GM23338 (cell line): ENCODE measurements at regions not wholly inside any gene's neighbourhood (a gene's known extent, or its start where the extent isn't known, plus 50 kb on each side); places are given as distances from the start of the nearest gene placed in this dataset.

Experiments
- ATAC-seq: fragments of 200-7000 bp; cut with Tn5 transposase; 3 replicates; pipeline ENCODE4 v1.9.1; 2020
- DNase-seq: peaks from one replicate; pipeline ENCODE4 v3.0.0-alpha.2; 2015; ENCODE audit warnings: low spot score
- H2AFZ ChIP-seq: fragments of 200-600 bp; sonication (generic); 2 replicates; pipeline ENCODE4 v1.8.0; 2016; ENCODE audit warnings: antibody characterized with exemption, mild to moderate bottlenecking, moderate library complexity
- H3F3A ChIP-seq: fragments of 200-600 bp; sonication (generic); replicated peaks from 2 replicates; pipeline ENCODE4 v1.8.0; 2017; ENCODE audit warnings: antibody characterized with exemption, mixed run types, low read depth
- H3K27ac ChIP-seq: fragments of 200-600 bp; sonication (generic); 2 replicates; pipeline ENCODE4 v1.6.1; 2016; ENCODE audit warnings: low read depth
- H3K27me3 ChIP-seq: fragments of 200-600 bp; sonication (generic); 2 replicates; pipeline ENCODE4 v1.8.0; 2016; ENCODE audit warnings: mild to moderate bottlenecking, mixed run types, moderate library complexity; ENCODE audit not compliant: insufficient read depth
- H3K36me3 ChIP-seq: fragments of 200-600 bp; sonication (generic); 2 replicates; pipeline ENCODE4 v1.8.0; 2016; ENCODE audit warnings: mild to moderate bottlenecking; ENCODE audit not compliant: insufficient read depth
- H3K4me1 ChIP-seq: fragments of 200-600 bp; sonication (generic); 2 replicates; pipeline ENCODE4 v1.8.0; 2016; ENCODE audit warnings: mild to moderate bottlenecking, moderate library complexity; ENCODE audit not compliant: insufficient read depth
- H3K4me2 ChIP-seq: fragments of 200-600 bp; sonication (generic); 2 replicates; pipeline ENCODE4 v1.7.1; 2017; ENCODE audit warnings: mixed run types
- H3K4me3 ChIP-seq: fragments of 200-600 bp; sonication (generic); 2 replicates; pipeline ENCODE4 v1.6.1; 2016; ENCODE audit warnings: mixed run types
- H3K79me2 ChIP-seq: fragments of 200-600 bp; sonication (generic); replicated peaks from 2 replicates; pipeline ENCODE4 v1.8.0; 2017; ENCODE audit warnings: mild to moderate bottlenecking; ENCODE audit not compliant: insufficient read depth
- H3K9me2 ChIP-seq: fragments of 200-600 bp; sonication (generic); 2 replicates; pipeline ENCODE4 v1.8.0; 2017; ENCODE audit not compliant: insufficient read depth
- H4K20me1 ChIP-seq: fragments of 200-600 bp; sonication (generic); replicated peaks from 2 replicates; pipeline ENCODE4 v1.8.0; 2017; ENCODE audit warnings: mild to moderate bottlenecking; ENCODE audit not compliant: insufficient read depth
- H3K27ac Mint-ChIP-seq: 2 replicates; pipeline ENCODE4 v1.8.0; 2020; ENCODE audit warnings: inconsistent platforms, mild to moderate bottlenecking, moderate library complexity, mixed read lengths
- H3K27me3 Mint-ChIP-seq: 3 replicates; pipeline ENCODE4 v1.8.0; 2022; ENCODE audit warnings: low read depth, mild to moderate bottlenecking, moderate library complexity, mixed read lengths, inconsistent platforms; ENCODE audit not compliant: insufficient read depth, poor library complexity
- H3K36me3 Mint-ChIP-seq: 3 replicates; pipeline ENCODE4 v1.8.0; 2021; ENCODE audit warnings: low read depth, mild to moderate bottlenecking, inconsistent platforms, moderate library complexity, mixed read lengths
- H3K4me1 Mint-ChIP-seq: 3 replicates; pipeline ENCODE4 v1.8.0; 2020; ENCODE audit warnings: mild to moderate bottlenecking, inconsistent platforms, mixed read lengths
- H3K4me3 Mint-ChIP-seq: 3 replicates; pipeline ENCODE4 v1.8.0; 2021; ENCODE audit warnings: moderate library complexity, mild to moderate bottlenecking, inconsistent platforms, mixed read lengths
- H3K9me3 Mint-ChIP-seq: 3 replicates; pipeline ENCODE4 v1.8.0; 2020; ENCODE audit warnings: moderate library complexity, mild to moderate bottlenecking, inconsistent platforms, mixed read lengths
- CREB1 ChIP-seq: fragments of 250-450 bp; sonication (Bioruptor Pico); IDR thresholded peaks from 2 replicates; pipeline ENCODE4 v1.5.0; 2020; ENCODE audit warnings: low read depth, mild to moderate bottlenecking, moderate library complexity
- EZH2 ChIP-seq: fragments of 200-600 bp; sonication (generic); IDR thresholded peaks from one replicate; pipeline ENCODE4 v1.8.0; 2017; ENCODE audit warnings: antibody characterized with exemption, mild to moderate bottlenecking, low read depth; ENCODE audit not compliant: unreplicated experiment
- EZH2phosphoT487 ChIP-seq: fragments of 200-600 bp; sonication (generic); IDR thresholded peaks from one replicate; pipeline ENCODE4 v1.8.1; 2018; ENCODE audit warnings: antibody characterized with exemption; ENCODE audit not compliant: unreplicated experiment
- JUNB ChIP-seq: IDR thresholded peaks from one replicate; pipeline ENCODE4 v1.6.1; 2016; ENCODE audit warnings: antibody characterized with exemption; ENCODE audit not compliant: unreplicated experiment
- NANOG ChIP-seq: IDR thresholded peaks from 2 replicates; pipeline ENCODE4 v1.6.1; 2016; ENCODE audit warnings: antibody characterized with exemption, borderline replicate concordance
- POLR2AphosphoS5 ChIP-seq: IDR thresholded peaks from 2 replicates; pipeline ENCODE4 v1.6.1; 2016; ENCODE audit warnings: antibody characterized with exemption, low read depth
- STAT1 ChIP-seq: IDR thresholded peaks from one replicate; pipeline ENCODE4 v1.6.1; 2016; ENCODE audit warnings: antibody characterized with exemption; ENCODE audit not compliant: unreplicated experiment
- ZNF114 ChIP-seq: fragments of 250-450 bp; sonication (Bioruptor Pico); IDR thresholded peaks from 2 replicates; pipeline ENCODE4 v1.5.0; 2020; ENCODE audit warnings: mild to moderate bottlenecking, moderate library complexity
- ZNF331 ChIP-seq: fragments of 250-450 bp; sonication (Bioruptor Pico); IDR thresholded peaks from 2 replicates; pipeline ENCODE4 v1.5.0; 2020; ENCODE audit warnings: low read depth, mild to moderate bottlenecking, moderate library complexity
- TF ChIP-seq, protein P1 (sequence below): IDR thresholded peaks from 2 replicates; pipeline ENCODE4 v1.6.1; 2016; ENCODE audit warnings: antibody characterized with exemption
- TF ChIP-seq, protein P2 (sequence below): IDR thresholded peaks from one replicate; pipeline ENCODE4 v1.6.1; 2018; ENCODE audit warnings: antibody characterized with exemption; ENCODE audit not compliant: unreplicated experiment
- TF ChIP-seq, protein P3 (sequence below), 2 experiments: fragments of 200-600 bp in 1 of 2; sonication (generic) in 1 of 2; conservative IDR thresholded peaks; 2 replicates each; pipeline versions ENCODE4 v1.5.1 to v1.6.1; 2016 to 2017; ENCODE audit warnings: antibody characterized with exemption in 2 of 2, low read depth in 2 of 2, mild to moderate bottlenecking in 2 of 2, moderate library complexity in 1 of 2

DNA sequence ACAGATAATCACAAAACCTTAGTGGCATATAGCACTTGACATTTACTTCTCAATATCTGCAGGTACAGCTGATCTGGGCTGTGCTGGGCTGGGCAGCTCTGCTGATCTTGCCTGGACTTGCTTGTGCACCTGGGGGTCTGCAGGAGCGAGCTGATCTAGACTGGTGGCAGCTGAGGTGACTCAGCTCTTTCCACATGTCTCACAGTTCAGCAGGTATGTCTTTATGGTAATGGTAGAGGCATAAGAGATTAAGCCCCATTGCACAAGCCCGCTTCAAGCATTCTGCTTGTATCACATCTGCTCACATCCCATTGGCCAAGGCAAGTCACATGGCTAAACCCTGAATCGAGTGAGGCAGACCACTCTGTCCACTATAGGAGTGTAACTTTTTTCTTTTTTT is 506.7 kb downstream of the BCOR start:
- Histone ChIP-seq H3K4me1 (no peaks in the 10 kb centered on the region), H4K20me1 (no peaks in the 10 kb centered on the region), H3K27ac (no peak overlapping the region), H3K79me2 (no peaks in the 10 kb centered on the region), H3K4me2 (no peak overlapping the region), H3K4me3 (no peak overlapping the region), H2AFZ (no peak overlapping the region), H3K36me3 (no peaks in the 10 kb centered on the region), H3K9me2 (no peaks in the 10 kb centered on the region), H3F3A (no peaks in the 10 kb centered on the region), H3K27me3 (no peaks in the 10 kb centered on the region)
- H3K27ac Mint-ChIP-seq: no peak overlapping the region
- no peaks in the 10 kb centered on the region for H3K9me3 Mint-ChIP-seq
- peaks cover 4% of the 10 kb centered on the region for H3K27me3 Mint-ChIP-seq
- DNase-seq (no peak), ATAC-seq (no peak)
- H3K4me1 Mint-ChIP-seq: no peaks in the 10 kb centered on the region
- TF ChIP-seq, protein P1, sequence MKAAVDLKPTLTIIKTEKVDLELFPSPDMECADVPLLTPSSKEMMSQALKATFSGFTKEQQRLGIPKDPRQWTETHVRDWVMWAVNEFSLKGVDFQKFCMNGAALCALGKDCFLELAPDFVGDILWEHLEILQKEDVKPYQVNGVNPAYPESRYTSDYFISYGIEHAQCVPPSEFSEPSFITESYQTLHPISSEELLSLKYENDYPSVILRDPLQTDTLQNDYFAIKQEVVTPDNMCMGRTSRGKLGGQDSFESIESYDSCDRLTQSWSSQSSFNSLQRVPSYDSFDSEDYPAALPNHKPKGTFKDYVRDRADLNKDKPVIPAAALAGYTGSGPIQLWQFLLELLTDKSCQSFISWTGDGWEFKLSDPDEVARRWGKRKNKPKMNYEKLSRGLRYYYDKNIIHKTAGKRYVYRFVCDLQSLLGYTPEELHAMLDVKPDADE: no peak
- TF ChIP-seq, protein P2, sequence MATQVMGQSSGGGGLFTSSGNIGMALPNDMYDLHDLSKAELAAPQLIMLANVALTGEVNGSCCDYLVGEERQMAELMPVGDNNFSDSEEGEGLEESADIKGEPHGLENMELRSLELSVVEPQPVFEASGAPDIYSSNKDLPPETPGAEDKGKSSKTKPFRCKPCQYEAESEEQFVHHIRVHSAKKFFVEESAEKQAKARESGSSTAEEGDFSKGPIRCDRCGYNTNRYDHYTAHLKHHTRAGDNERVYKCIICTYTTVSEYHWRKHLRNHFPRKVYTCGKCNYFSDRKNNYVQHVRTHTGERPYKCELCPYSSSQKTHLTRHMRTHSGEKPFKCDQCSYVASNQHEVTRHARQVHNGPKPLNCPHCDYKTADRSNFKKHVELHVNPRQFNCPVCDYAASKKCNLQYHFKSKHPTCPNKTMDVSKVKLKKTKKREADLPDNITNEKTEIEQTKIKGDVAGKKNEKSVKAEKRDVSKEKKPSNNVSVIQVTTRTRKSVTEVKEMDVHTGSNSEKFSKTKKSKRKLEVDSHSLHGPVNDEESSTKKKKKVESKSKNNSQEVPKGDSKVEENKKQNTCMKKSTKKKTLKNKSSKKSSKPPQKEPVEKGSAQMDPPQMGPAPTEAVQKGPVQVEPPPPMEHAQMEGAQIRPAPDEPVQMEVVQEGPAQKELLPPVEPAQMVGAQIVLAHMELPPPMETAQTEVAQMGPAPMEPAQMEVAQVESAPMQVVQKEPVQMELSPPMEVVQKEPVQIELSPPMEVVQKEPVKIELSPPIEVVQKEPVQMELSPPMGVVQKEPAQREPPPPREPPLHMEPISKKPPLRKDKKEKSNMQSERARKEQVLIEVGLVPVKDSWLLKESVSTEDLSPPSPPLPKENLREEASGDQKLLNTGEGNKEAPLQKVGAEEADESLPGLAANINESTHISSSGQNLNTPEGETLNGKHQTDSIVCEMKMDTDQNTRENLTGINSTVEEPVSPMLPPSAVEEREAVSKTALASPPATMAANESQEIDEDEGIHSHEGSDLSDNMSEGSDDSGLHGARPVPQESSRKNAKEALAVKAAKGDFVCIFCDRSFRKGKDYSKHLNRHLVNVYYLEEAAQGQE: no peak
- TF ChIP-seq CREB1: no peak
- TF ChIP-seq, protein P3, sequence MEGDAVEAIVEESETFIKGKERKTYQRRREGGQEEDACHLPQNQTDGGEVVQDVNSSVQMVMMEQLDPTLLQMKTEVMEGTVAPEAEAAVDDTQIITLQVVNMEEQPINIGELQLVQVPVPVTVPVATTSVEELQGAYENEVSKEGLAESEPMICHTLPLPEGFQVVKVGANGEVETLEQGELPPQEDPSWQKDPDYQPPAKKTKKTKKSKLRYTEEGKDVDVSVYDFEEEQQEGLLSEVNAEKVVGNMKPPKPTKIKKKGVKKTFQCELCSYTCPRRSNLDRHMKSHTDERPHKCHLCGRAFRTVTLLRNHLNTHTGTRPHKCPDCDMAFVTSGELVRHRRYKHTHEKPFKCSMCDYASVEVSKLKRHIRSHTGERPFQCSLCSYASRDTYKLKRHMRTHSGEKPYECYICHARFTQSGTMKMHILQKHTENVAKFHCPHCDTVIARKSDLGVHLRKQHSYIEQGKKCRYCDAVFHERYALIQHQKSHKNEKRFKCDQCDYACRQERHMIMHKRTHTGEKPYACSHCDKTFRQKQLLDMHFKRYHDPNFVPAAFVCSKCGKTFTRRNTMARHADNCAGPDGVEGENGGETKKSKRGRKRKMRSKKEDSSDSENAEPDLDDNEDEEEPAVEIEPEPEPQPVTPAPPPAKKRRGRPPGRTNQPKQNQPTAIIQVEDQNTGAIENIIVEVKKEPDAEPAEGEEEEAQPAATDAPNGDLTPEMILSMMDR (conservative IDR thresholded peaks at IDR 0.05; ENCODE audit: low read depth in 2 of 2): no peak
- no peak overlapping the region for H3K4me3 Mint-ChIP-seq
- H3K36me3 Mint-ChIP-seq: no peaks in the 10 kb centered on the region

DNA sequence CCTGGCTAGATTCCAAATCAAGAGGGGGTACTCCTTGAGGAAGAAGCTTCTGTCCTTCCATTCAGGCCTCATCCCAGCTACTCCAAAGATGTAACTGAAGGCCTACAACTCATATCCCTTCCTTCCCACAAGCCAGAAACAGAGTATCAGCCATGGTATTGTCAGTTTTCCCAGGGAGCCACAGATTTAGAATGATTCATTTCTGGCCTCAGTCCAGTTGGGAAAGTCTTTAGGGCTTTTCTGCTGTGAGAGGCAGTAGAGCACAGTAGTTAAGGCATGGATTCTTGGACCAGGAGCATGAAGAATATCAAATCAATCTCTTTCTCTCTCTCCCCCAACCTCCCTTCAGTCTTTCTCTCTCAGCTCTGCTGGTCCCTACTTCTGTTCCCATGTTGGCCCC is 505.0 kb downstream of the BCOR start:
- Histone ChIP-seq H3K27me3 (no peaks in the 10 kb centered on the region), H2AFZ (no peak overlapping the region), H3K4me3 (no peak overlapping the region), H3K4me1 (no peaks in the 10 kb centered on the region), H4K20me1 (no peaks in the 10 kb centered on the region), H3K9me2 (no peaks in the 10 kb centered on the region), H3K4me2 (no peak overlapping the region), H3K27ac (no peak overlapping the region), H3F3A (no peaks in the 10 kb centered on the region), H3K79me2 (no peaks in the 10 kb centered on the region), H3K36me3 (no peaks in the 10 kb centered on the region)
- Mint-ChIP-seq H3K36me3 (no peaks in the 10 kb centered on the region), H3K4me3 (no peak overlapping the region), H3K27ac (no peak overlapping the region), H3K4me1 (no peaks in the 10 kb centered on the region), H3K27me3 (peaks cover 4% of the 10 kb centered on the region), H3K9me3 (no peaks in the 10 kb centered on the region)
- TF ChIP-seq POLR2AphosphoS5: no peak
- TF ChIP-seq NANOG: no peak
- TF ChIP-seq JUNB: no peak
- TF ChIP-seq CREB1: no peak
- TF ChIP-seq, protein P2: no peak
- TF ChIP-seq STAT1: no peak
- TF ChIP-seq EZH2: no peak
- no peak for TF ChIP-seq ZNF114 (CRISPR knock-in tag)
- no peak for TF ChIP-seq ZNF331
- no peak for TF ChIP-seq EZH2phosphoT487
- TF ChIP-seq, protein P1: no peak
- DNase-seq (no peak), ATAC-seq (no peak)
